B cell (primary cell): ENCODE measurements at regions not wholly inside any gene's neighbourhood (a gene's known extent, or its start where the extent isn't known, plus 50 kb on each side); places are given as distances from the start of the nearest gene placed in this dataset.

ENCODE experiments used
- ATAC-seq: fragments of 200-7000 bp; cut with Tn5 transposase; one replicate; pipeline ENCODE4 v1.10.0; 2021; ENCODE audit warnings: low read depth, mild to moderate bottlenecking, moderate number of reproducible peaks, moderate library complexity
- CTCF ChIA-PET: fragments of 350-600 bp; sonication (Branson Sonifier 250); formaldehyde crosslinking; loops from one replicate; lab custom pipeline; 2021; ENCODE audit warnings: antibody characterized with exemption, inconsistent platforms; lab: Charles Lee
- POLR2A ChIA-PET: fragments of 350-600 bp; sonication (Branson Sonifier 250); formaldehyde crosslinking; loops from one replicate; lab custom pipeline; 2021; ENCODE audit warnings: antibody characterized with exemption; lab: Charles Lee
- DNase-seq: peaks from one replicate; pipeline ENCODE4 v3.0.0; 2013
- H2AFZ ChIP-seq: 2 replicates; pipeline ENCODE4 v1.6.1; 2012; ENCODE audit warnings: mild to moderate bottlenecking, low read depth, low read length; ENCODE audit not compliant: insufficient read depth, poor library complexity, severe bottlenecking
- H3K27ac ChIP-seq, 2 donors: 1 replicate in 1 of 2; 2 replicates in 1 of 2; pipeline ENCODE4 v1.5.1; 2012 to 2013; ENCODE audit warnings: low read length in 2 of 2, mild to moderate bottlenecking in 2 of 2, moderate library complexity in 1 of 2
- H3K27me3 ChIP-seq, 4 experiments: fragments of 200-600 bp in 1 of 4; sonication (generic) in 1 of 4; replicated peaks in 1 of 4; 1 replicate in 2 of 4; 2 replicates in 2 of 4; pipeline versions ENCODE4 v1.6.1 to v1.7.0; 2013 to 2016; ENCODE audit warnings: low read length in 3 of 4, mild to moderate bottlenecking in 2 of 4, mixed read lengths in 1 of 4, moderate library complexity in 1 of 4; ENCODE audit not compliant: insufficient read depth in 4 of 4, control insufficient read depth in 3 of 4; ENCODE audit errors: control extremely low read depth in 1 of 4
- H3K36me3 ChIP-seq, 2 experiments: replicated peaks in 1 of 2; 1 replicate in 1 of 2; 2 replicates in 1 of 2; pipeline versions ENCODE4 v1.6.1 to v1.7.1; 2013; ENCODE audit warnings: low read length in 1 of 2; ENCODE audit not compliant: insufficient read depth in 2 of 2, control insufficient read depth in 1 of 2; ENCODE audit errors: control extremely low read depth in 1 of 2, extremely low read depth in 1 of 2
- H3K4me1 ChIP-seq, 2 donors: fragments of 200-600 bp in 1 of 2; sonication (generic) in 1 of 2; 1 replicate in 1 of 2; 2 replicates in 1 of 2; pipeline versions ENCODE4 v1.5.1 to v1.6.1; 2013 to 2017; ENCODE audit warnings: low read length in 2 of 2; ENCODE audit not compliant: control insufficient read depth in 2 of 2, insufficient read depth in 2 of 2
- H3K4me2 ChIP-seq: replicated peaks from 2 replicates; pipeline ENCODE3; 2012; ENCODE audit warnings: mild to moderate bottlenecking, low read depth, low read length; ENCODE audit not compliant: poor library complexity, severe bottlenecking
- H3K4me3 ChIP-seq, 5 experiments: fragments of 200-600 bp in 1 of 5; sonication (generic) in 1 of 5; 1 replicate in 3 of 5; 2 replicates in 2 of 5; pipeline versions ENCODE4 v1.5.1 to v1.7.0; 2011 to 2016; ENCODE audit warnings: low read length in 4 of 5, mild to moderate bottlenecking in 4 of 5, low read depth in 2 of 5, control low read depth in 1 of 5, moderate library complexity in 1 of 5; ENCODE audit not compliant: insufficient read depth in 1 of 5; ENCODE audit errors: control extremely low read depth in 1 of 5, extremely low read depth in 1 of 5
- H3K79me2 ChIP-seq: fragments of 200-600 bp; sonication (generic); one replicate; pipeline ENCODE4 v1.6.0; 2016; ENCODE audit warnings: low read length; ENCODE audit not compliant: control insufficient read depth, insufficient read depth
- H3K9ac ChIP-seq: fragments of 200-600 bp; sonication (generic); 2 replicates; pipeline ENCODE4 v1.6.1; 2017; ENCODE audit warnings: mild to moderate bottlenecking, low read length, moderate library complexity
- H3K9me3 ChIP-seq, 3 donors: one replicate each; pipeline versions ENCODE4 v1.6.1 to v1.7.1; 2013; ENCODE audit warnings: low read length in 2 of 3; ENCODE audit not compliant: control insufficient read depth in 2 of 3, insufficient read depth in 1 of 3; ENCODE audit errors: control extremely low read depth in 1 of 3
- H4K20me1 ChIP-seq: 2 replicates; pipeline ENCODE4 v1.6.0; 2012; ENCODE audit warnings: mild to moderate bottlenecking, low read length; ENCODE audit not compliant: insufficient read depth, control insufficient read depth, poor library complexity, severe bottlenecking
- H3K27ac Mint-ChIP-seq: one replicate; pipeline ENCODE4 v1.8.0; 2021; ENCODE audit warnings: mixed read lengths
- H3K27me3 Mint-ChIP-seq: one replicate; pipeline ENCODE4 v1.8.0; 2021; ENCODE audit warnings: mixed read lengths
- H3K4me1 Mint-ChIP-seq: one replicate; pipeline ENCODE4 v1.8.0; 2021; ENCODE audit warnings: mixed read lengths
- H3K4me3 Mint-ChIP-seq: one replicate; pipeline ENCODE4 v1.8.0; 2021; ENCODE audit warnings: mixed read lengths
- H3K9me3 Mint-ChIP-seq: one replicate; pipeline ENCODE4 v1.8.0; 2022; ENCODE audit warnings: mixed read lengths; ENCODE audit not compliant: insufficient read depth
- CTCF ChIP-seq: fragments of 200-600 bp; IDR thresholded peaks from one replicate; pipeline ENCODE4 v1.8.0; 2022; ENCODE audit warnings: antibody characterized with exemption, mild to moderate bottlenecking
- EZH2 ChIP-seq: IDR thresholded peaks from 2 replicates; pipeline ENCODE4 v1.6.1; 2012; ENCODE audit warnings: borderline replicate concordance, low read depth, mild to moderate bottlenecking, moderate library complexity, low read length; ENCODE audit not compliant: insufficient read depth, poor library complexity, severe bottlenecking
- WGBS: methylation state at CpG from one replicate; pipeline ENCODE4 v1.1.5; 2013; ENCODE audit warnings: missing lambda C conversion rate; ENCODE audit not compliant: insufficient coverage; 5-methylcytosine and 5-hydroxymethylcytosine counted together
- intact Hi-C: fragments of 100-400 bp; cut with micrococcal nuclease; formaldehyde crosslinking; loops from one replicate; pipeline ENCODE4 v1.10.0; 2022

- no peaks in the 10 kb centered on the region for H3K27me3 Mint-ChIP-seq
- ChIA-PET POLR2A (no interaction called here), CTCF (no interaction called here)
- no peaks in the 10 kb centered on the region for H3K36me3 ChIP-seq
- H3K9ac ChIP-seq: no peak overlapping the region
- no peaks in the 10 kb centered on the region for H4K20me1 ChIP-seq
- H3K27me3 ChIP-seq: no peaks in the 10 kb centered on the region
- H3K4me1 ChIP-seq: peaks cover 0 to 5% of the 10 kb centered on the region in 2 donors
- no peaks in the 10 kb centered on the region for H3K4me1 Mint-ChIP-seq
- no peaks in the 10 kb centered on the region for H3K79me2 ChIP-seq
- peaks cover 0 to 9% (median 1%) of the 10 kb centered on the region in 3 donors for H3K9me3 ChIP-seq
- H3K9me3 Mint-ChIP-seq: no peaks in the 10 kb centered on the region
- no peak overlapping the region for H3K27ac ChIP-seq
- no peak overlapping the region for H3K4me2 ChIP-seq
- H2AFZ ChIP-seq: no peak overlapping the region
- no peak overlapping the region for H3K4me3 ChIP-seq
- no peak for DNase-seq
- intact Hi-C loops: no loop called here
- H3K27ac Mint-ChIP-seq: no peak overlapping the region
- H3K4me3 Mint-ChIP-seq: no peak overlapping the region
- TF ChIP-seq EZH2: no peak
- no peak for TF ChIP-seq CTCF
- no peak for ATAC-seq
- WGBS: 48% methylated on average over 2 of the region's 2 CpGs
Observed at GRCh38 chr3:26118165-26118564, 328.3 kb downstream of the OXSM start.

- H3K9me3 ChIP-seq: peaks cover 0 to 7% (median 0%) of the 10 kb centered on the region in 3 donors
- H3K9me3 Mint-ChIP-seq: no peaks in the 10 kb centered on the region
- no peaks in the 10 kb centered on the region for H3K36me3 ChIP-seq
- no peak overlapping the region for H3K9ac ChIP-seq
- no peaks in the 10 kb centered on the region for H3K4me1 Mint-ChIP-seq
- no peaks in the 10 kb centered on the region for H4K20me1 ChIP-seq
- no peaks in the 10 kb centered on the region for H3K79me2 ChIP-seq
- intact Hi-C loops: no loop called here
- H3K4me3 Mint-ChIP-seq: no peak overlapping the region
- no peak overlapping the region for H3K4me3 ChIP-seq
- no peak overlapping the region for H3K27ac ChIP-seq
- TF ChIP-seq CTCF (no peak), EZH2 (no peak)
- H3K27ac Mint-ChIP-seq: no peak overlapping the region
- ChIA-PET POLR2A (no interaction called here), CTCF (no interaction called here)
- ATAC-seq (no peak), DNase-seq (no peak)
- H3K4me2 ChIP-seq: no peak overlapping the region
- H3K4me1 ChIP-seq: no peaks in the 10 kb centered on the region
- no peaks in the 10 kb centered on the region for H3K27me3 Mint-ChIP-seq
- no peak overlapping the region for H2AFZ ChIP-seq
- H3K27me3 ChIP-seq: no peaks in the 10 kb centered on the region
Observed at GRCh38 chr3:26132942-26133341, 343.1 kb downstream of the OXSM start.
